Stimulated activated naive B cell treated with anti-CD40 and anti-IgM and Interleukin-4, amounts not matched to agents 10 μg/mL and 1 μg/mL and 100 μg/mL, for 72 hours (primary cell): ENCODE measurements at regions not wholly inside any gene's neighbourhood (a gene's known extent, or its start where the extent isn't known, plus 50 kb on each side); places are given as distances from the start of the nearest gene placed in this dataset.

ENCODE experiments used
- ATAC-seq, 2 donors: fragments of 150-1000 bp; cut with Tn5 transposase; replicated peaks; 2 replicates each; pipeline ENCODE4 v1.10.0; 2021; ENCODE audit warnings: moderate library complexity in 1 of 2
- DNase-seq: peaks from one replicate; pipeline ENCODE4 v3.0.0; 2021
- H3K27ac Mint-ChIP-seq: one replicate; pipeline ENCODE4 v1.8.0; 2022; ENCODE audit warnings: mild to moderate bottlenecking, mixed read lengths
- H3K27me3 Mint-ChIP-seq, 2 donors: one replicate each; pipeline ENCODE4 v1.8.0; 2022; ENCODE audit warnings: mixed read lengths in 2 of 2
- H3K36me3 Mint-ChIP-seq, 2 donors: one replicate each; pipeline ENCODE4 v1.8.0; 2022; ENCODE audit warnings: mixed read lengths in 2 of 2, mild to moderate bottlenecking in 1 of 2
- H3K4me1 Mint-ChIP-seq, 2 donors: one replicate each; pipeline ENCODE4 v1.8.0; 2022; ENCODE audit warnings: mixed read lengths in 2 of 2, mild to moderate bottlenecking in 1 of 2
- H3K4me3 Mint-ChIP-seq, 2 donors: one replicate each; pipeline ENCODE4 v1.8.0; 2022; ENCODE audit warnings: mild to moderate bottlenecking in 2 of 2, mixed read lengths in 2 of 2, moderate library complexity in 1 of 2
- H3K9me3 Mint-ChIP-seq, 2 donors: one replicate each; pipeline ENCODE4 v1.8.0; 2022; ENCODE audit warnings: mixed read lengths in 2 of 2, mild to moderate bottlenecking in 1 of 2

DNA sequence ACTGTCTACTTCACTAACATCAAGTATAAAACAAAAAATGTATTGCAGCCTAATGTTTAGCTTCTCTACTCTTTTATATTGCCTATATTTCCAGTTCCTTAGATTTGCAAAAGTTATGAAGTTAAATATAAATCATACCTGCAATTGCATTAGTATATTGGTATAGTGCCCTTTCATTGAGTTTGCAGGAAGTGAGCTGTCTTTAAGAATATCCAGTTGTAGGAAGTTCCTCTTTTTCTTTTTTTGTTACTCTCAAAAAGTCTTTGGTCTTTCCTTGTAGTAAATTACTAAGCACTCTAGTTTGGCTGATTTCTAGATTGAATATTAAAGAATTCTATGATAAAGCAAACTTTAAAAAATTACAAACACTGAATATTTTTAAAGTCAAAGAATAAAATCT, 71.3 kb upstream of the FN1 start:
- DNase-seq (no peak), ATAC-seq (no peak)
- H3K36me3 Mint-ChIP-seq = no peaks in the 10 kb centered on the region
- H3K27me3 Mint-ChIP-seq = peaks cover 0 to 4% of the 10 kb centered on the region in 2 donors
- H3K27ac Mint-ChIP-seq = no peak overlapping the region
- no peaks in the 10 kb centered on the region for H3K9me3 Mint-ChIP-seq
- H3K4me1 Mint-ChIP-seq = peaks cover 0 to 2% of the 10 kb centered on the region in 2 donors
- H3K4me3 Mint-ChIP-seq = no peak overlapping the region

DNA sequence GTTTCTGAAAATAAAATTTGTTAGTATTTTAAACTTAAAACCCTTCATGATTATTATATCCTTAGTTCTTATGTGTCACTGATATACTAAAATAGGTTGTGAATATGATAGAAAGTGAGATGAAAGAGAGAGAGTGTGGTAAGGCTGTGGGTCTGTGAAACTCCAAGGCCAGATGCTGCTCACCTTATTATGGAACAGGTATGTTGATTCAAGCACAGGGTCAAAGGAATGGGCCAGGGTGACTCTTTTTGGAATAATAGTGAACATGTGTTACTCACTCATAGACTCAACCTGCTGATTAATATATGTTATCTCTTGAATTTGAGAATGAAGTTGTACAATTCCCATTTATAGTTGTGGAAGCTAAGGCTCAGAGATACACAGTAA, 70.7 kb upstream of the FN1 start:
- ATAC-seq (no peak), DNase-seq (no peak)
- peaks cover 0 to 2% of the 10 kb centered on the region in 2 donors for H3K4me1 Mint-ChIP-seq
- no peak overlapping the region for H3K27ac Mint-ChIP-seq
- H3K27me3 Mint-ChIP-seq = peaks cover 0 to 4% of the 10 kb centered on the region in 2 donors
- H3K36me3 Mint-ChIP-seq = no peaks in the 10 kb centered on the region
- H3K9me3 Mint-ChIP-seq = no peaks in the 10 kb centered on the region
- no peak overlapping the region for H3K4me3 Mint-ChIP-seq

DNA sequence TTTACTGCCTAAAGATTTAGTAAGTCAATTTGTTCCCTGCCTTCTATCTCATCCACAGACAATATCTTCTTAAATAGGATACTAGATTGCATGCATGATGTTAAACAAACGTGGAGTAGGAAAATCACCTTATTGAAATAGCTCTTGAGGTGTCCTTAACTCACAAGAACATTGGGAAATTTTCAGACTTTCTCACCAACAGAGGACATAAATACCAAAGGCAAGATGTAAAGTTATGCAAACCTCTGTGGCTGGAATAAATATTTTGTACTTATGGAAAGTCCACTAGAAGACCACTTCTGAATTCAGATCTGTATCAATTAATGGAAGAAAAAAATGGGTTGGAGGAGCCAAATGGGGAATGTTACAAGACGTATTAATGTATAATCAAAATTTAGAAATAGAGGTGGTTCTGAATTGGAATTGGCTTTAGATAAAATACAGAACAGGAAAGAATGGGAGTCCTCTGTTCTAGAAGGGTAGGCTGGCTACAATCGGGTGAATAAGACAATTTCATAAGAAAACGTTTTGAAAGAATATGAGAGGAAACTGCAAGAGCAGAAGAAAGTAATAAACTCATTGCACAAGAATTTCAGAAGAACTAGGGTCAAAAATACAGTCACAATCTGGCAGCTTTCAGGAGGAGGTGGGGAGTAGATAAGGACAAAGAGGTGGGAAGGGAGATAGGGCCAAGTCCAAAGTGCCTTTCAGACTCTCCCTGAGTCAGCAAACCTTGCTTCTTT, 69.3 kb upstream of the FN1 start:
- peaks cover 0 to 2% of the 10 kb centered on the region in 2 donors for H3K4me1 Mint-ChIP-seq
- H3K9me3 Mint-ChIP-seq = no peaks in the 10 kb centered on the region
- no peaks in the 10 kb centered on the region for H3K36me3 Mint-ChIP-seq
- no peak overlapping the region for H3K4me3 Mint-ChIP-seq
- H3K27ac Mint-ChIP-seq = no peak overlapping the region
- no peak for ATAC-seq
- peaks cover 0 to 4% of the 10 kb centered on the region in 2 donors for H3K27me3 Mint-ChIP-seq
- DNase-seq = no peak

DNA sequence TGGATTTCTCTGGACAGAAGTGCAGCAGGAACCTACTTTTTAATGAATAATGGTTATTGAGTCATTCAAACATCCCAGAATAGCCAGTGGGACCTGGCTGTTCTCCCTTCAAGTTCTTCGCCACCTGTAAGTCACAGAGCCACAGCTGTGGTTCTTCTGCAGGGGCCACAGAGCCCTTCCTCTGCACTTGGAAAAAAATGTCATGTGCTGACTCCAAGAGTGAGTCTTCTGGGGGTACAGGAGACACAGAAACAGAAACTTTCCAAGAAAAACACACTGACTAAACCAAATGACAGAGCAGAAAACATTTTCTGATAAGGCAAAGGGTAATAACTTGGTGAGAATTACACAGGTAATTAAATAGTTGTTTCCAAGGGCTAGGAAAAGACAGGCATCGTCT, 68.7 kb upstream of the FN1 start:
- Mint-ChIP-seq H3K36me3 (no peaks in the 10 kb centered on the region), H3K4me3 (no peak overlapping the region), H3K9me3 (no peaks in the 10 kb centered on the region), H3K27me3 (peaks cover 0 to 4% of the 10 kb centered on the region in 2 donors), H3K4me1 (peaks cover 0 to 2% of the 10 kb centered on the region in 2 donors), H3K27ac (no peak overlapping the region)
- DNase-seq = no peak
- no peak for ATAC-seq

DNA sequence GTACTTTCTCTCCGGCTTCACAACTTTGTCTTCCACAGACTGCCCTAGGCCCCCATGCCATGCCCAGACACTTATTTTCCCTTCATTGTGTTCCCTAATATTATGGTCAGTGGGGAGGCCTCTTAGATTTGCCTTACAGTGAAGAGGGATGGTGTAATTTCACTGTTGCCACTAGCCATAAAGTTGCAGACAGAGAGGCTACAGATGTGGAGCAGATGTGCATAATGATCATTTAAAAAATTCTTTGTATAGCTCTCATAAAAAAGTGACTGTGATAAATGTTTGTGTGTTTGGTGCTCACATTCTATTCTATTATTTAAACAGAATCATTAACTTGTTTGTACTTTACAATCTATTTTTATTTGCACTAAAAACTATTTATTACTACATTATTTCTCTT, 67.5 kb upstream of the FN1 start:
- Mint-ChIP-seq H3K27me3 (peaks cover 0 to 6% of the 10 kb centered on the region in 2 donors), H3K4me1 (peaks cover 0 to 2% of the 10 kb centered on the region in 2 donors), H3K27ac (no peak overlapping the region), H3K9me3 (no peaks in the 10 kb centered on the region), H3K36me3 (no peaks in the 10 kb centered on the region), H3K4me3 (no peak overlapping the region)
- no peak for ATAC-seq
- DNase-seq = no peak

DNA sequence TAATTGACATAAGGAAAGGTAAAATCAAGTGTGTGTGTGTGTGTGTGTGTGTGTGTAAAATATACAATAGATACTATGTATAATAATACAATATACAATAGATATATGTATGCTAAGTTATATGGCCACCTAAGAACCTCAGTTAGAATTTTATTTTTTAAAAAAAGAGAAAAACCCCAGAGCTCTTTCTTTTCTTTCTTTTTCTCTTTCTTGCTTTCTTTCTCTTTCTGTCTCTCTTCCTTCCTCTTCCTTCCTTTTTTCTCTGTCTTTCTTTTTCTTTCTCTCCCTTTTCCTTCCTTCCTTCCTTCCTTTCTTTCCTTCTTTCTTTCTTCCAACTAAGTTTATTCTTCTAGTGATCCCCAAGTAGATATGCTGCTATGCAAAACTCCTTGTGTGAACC, 64.6 kb upstream of the FN1 start:
- H3K9me3 Mint-ChIP-seq = peaks cover 3 to 4% of the 10 kb centered on the region in 2 donors
- no peak for ATAC-seq
- H3K4me1 Mint-ChIP-seq = no peaks in the 10 kb centered on the region
- no peak for DNase-seq
- no peak overlapping the region for H3K4me3 Mint-ChIP-seq
- H3K27me3 Mint-ChIP-seq = peaks cover 0 to 7% of the 10 kb centered on the region in 2 donors
- no peaks in the 10 kb centered on the region for H3K36me3 Mint-ChIP-seq
- H3K27ac Mint-ChIP-seq = no peak overlapping the region

DNA sequence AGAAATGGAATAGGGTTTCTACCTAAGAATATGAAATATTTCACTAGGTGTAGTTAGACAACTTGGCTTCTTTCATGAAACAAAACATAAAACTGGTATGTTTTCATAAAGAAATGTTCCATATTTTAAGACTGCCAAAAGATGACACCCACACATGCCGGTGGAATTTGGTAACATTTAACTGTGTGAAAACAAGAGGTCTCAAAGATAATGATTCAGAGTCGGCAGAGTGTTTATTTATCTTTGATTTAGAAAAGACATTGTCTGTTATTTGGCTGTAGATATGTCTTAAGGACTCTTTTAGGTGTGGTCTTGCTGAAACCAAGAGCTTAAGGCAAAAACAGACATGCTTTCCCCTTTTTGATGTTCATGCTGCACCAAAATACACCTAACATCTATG, 63.5 kb upstream of the FN1 start:
- Mint-ChIP-seq H3K4me1 (no peaks in the 10 kb centered on the region), H3K27me3 (peaks cover 0 to 7% of the 10 kb centered on the region in 2 donors), H3K36me3 (no peaks in the 10 kb centered on the region), H3K27ac (no peak overlapping the region), H3K4me3 (no peak overlapping the region), H3K9me3 (peaks cover 3 to 4% of the 10 kb centered on the region in 2 donors)
- no peak for ATAC-seq
- DNase-seq = no peak

DNA sequence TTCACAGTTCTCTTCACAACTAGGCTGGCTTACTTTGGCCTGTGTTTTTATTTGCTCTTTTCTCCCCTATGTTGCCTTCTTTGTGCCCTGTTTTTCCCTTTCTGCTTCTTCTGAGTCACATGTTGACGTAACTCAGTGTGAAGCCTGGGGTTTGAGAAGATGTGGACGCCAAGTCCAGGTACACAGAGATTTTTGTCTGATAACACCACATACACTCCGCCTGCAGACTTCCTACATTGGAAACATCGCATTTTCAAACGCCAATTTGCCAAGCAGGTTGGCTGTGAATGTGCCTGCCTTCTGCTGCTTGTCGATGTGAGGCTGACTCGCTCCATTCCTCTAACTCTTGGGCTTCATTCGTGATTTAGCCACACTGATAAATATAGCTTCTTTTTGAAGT, 62.6 kb upstream of the FN1 start:
- Mint-ChIP-seq H3K4me3 (no peak overlapping the region), H3K36me3 (no peaks in the 10 kb centered on the region), H3K9me3 (peaks cover 3 to 4% of the 10 kb centered on the region in 2 donors), H3K27me3 (peaks cover 0 to 7% of the 10 kb centered on the region in 2 donors), H3K4me1 (no peaks in the 10 kb centered on the region), H3K27ac (no peak overlapping the region)
- ATAC-seq (no peak), DNase-seq (no peak)

DNA sequence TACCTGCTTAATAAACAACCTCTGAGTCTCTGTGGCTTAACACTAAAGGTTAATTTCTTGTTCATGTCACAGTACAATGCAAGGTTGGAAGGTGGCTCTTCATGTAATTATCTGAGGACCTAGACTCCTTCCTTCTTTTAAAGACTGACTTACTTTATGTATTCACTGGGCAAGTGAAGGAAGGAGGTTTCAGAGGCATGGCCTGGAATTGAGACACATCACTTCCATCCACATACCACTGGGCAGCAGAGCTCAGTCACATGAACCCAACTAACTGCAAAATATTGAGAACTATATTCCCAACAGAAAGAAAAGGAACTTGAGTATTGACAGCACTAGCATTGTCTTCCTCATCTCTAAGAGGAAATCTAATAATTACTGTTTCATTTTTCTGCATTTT, 57.5 kb upstream of the FN1 start:
- DNase-seq (no peak), ATAC-seq (no peak)
- Mint-ChIP-seq H3K36me3 (no peaks in the 10 kb centered on the region), H3K27ac (no peak overlapping the region), H3K9me3 (peaks cover 6 to 8% of the 10 kb centered on the region in 2 donors), H3K27me3 (peaks cover 0 to under 1% of the 10 kb centered on the region in 2 donors), H3K4me3 (no peak overlapping the region), H3K4me1 (no peaks in the 10 kb centered on the region)

DNA sequence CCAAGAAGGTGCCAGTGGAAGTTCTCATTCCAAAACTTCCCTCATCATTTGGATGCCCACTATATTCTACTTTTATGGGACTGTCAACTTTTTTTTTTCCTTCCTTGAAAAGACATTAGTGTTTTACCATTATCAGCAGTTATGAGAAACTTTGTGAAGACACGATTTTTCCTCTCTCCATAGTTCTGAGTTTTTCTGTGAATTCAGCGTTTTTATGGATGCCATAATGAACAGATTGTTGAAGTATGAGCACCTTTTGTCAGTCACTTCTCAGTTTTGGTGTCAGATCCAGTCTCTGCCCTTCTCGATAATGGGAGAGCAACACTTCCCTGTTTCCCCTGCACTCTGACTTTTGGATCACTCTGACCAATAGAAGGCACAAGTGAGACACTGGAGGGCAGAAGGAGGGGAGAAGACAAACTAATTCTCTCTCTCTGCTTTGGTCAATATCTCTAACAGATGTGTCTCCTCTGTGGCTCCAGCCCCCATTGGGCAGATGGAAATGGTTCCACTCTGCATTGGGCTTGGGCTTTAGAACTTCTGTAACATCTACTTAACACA, 53.5 kb upstream of the FN1 start:
- H3K4me3 Mint-ChIP-seq = no peak overlapping the region
- no peak overlapping the region for H3K27ac Mint-ChIP-seq
- H3K27me3 Mint-ChIP-seq = no peaks in the 10 kb centered on the region
- DNase-seq (no peak), ATAC-seq (no peak)
- H3K9me3 Mint-ChIP-seq = peaks cover 4 to 5% of the 10 kb centered on the region in 2 donors
- H3K36me3 Mint-ChIP-seq = no peaks in the 10 kb centered on the region
- H3K4me1 Mint-ChIP-seq = no peaks in the 10 kb centered on the region

DNA sequence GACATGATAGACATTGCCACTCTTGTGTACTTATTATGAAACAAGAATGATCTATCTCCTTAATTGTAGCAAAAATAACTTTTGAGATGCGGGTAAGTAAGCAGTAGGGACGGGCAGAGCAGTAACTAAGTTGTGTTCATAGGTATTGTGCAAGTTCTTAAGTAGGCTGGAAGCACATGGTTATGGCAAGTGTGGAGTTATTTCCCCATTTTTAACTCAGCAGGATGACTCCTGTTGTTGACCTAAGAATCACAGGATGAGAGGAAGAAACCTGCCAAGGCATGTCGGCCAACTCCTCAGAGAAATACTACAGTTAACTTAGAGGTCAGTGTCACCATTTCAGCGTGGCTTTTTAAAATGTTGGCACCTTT, 51.1 kb upstream of the FN1 start:
- Mint-ChIP-seq H3K4me3 (no peak overlapping the region), H3K27me3 (peaks cover 0 to 6% of the 10 kb centered on the region in 2 donors), H3K36me3 (no peaks in the 10 kb centered on the region), H3K27ac (no peak overlapping the region), H3K4me1 (no peaks in the 10 kb centered on the region), H3K9me3 (peaks cover 4 to 5% of the 10 kb centered on the region in 2 donors)
- ATAC-seq (no peak), DNase-seq (no peak)

DNA sequence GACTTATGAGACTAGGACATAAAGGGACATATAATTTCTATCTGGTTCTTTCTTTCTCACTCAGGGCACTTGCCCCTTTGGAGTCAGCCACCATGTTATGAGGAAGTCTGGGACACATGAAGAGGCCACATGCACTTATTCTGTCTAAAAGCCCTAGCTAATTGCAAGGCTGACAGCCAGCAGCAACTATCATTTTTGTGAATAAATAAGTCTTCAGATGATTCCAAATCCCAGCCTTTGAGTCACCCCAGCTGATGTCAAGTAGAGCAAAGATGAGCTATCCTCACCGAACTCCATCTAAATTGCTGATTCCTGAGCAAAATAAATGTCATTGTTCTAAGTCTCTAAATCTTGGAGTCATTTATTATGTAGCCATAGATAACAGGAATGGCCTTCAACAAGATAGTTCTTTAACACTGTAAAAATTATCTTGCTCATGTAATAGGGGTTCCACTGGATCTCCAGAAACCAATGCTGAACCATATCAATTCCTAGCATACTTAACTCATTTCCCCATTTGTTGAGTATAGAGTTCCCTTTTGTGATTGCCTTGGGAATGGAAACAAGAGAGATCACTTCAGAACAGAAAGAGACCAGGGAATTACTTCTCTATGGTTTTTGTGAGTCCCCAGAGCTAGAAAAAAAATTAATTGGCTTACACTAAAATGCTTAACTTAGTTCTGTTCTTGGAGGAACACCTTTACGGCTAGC, 50.6 kb upstream of the FN1 start:
- DNase-seq = no peak
- Mint-ChIP-seq H3K4me3 (no peak overlapping the region), H3K27me3 (peaks cover 3 to 6% of the 10 kb centered on the region in 2 donors), H3K9me3 (peaks cover 4 to 5% of the 10 kb centered on the region in 2 donors), H3K36me3 (no peaks in the 10 kb centered on the region), H3K27ac (no peak overlapping the region), H3K4me1 (no peaks in the 10 kb centered on the region)
- ATAC-seq = no peak
